Adrenal gland (tissue), 9 donors: ENCODE measurements at regions not wholly inside any gene's neighbourhood (a gene's known extent, or its start where the extent isn't known, plus 50 kb on each side); places are given as distances from the start of the nearest gene placed in this dataset.

Experiments used
- DNase-seq, 7 donors: peaks; one replicate each; pipeline ENCODE4 v3.0.0-alpha.2; 2019 to 2020
- H3K27ac ChIP-seq, 5 donors: fragments of 200-600 bp; sonication (generic) in 4 of 5; 1 replicate in 3 of 5; 2 replicates in 2 of 5; pipeline versions ENCODE4 v1.5.1 to v1.8.0; 2016 to 2020; ENCODE audit warnings: mild to moderate bottlenecking in 1 of 5
- H3K27me3 ChIP-seq: fragments of 200-600 bp; 2 replicates; pipeline ENCODE4 v1.8.0; 2021
- H3K36me3 ChIP-seq, 2 donors: fragments of 200-600 bp; replicated peaks in 1 of 2; 1 replicate in 1 of 2; 2 replicates in 1 of 2; pipeline versions ENCODE4 v1.5.1 to v1.8.0; 2018 to 2022
- H3K4me1 ChIP-seq, 2 donors: fragments of 200-600 bp; replicated peaks in 1 of 2; 1 replicate in 1 of 2; 2 replicates in 1 of 2; pipeline versions ENCODE4 v1.5.1 to v1.8.0; 2018 to 2021
- H3K4me3 ChIP-seq, 4 donors: fragments of 200-600 bp; sonication (generic) in 3 of 4; one replicate each; pipeline ENCODE4 v1.5.1; 2016 to 2018
- H3K9me3 ChIP-seq, 3 donors: fragments of 200-600 bp; sonication (generic) in 1 of 3; replicated peaks in 1 of 3; 1 replicate in 2 of 3; 2 replicates in 1 of 3; pipeline versions ENCODE4 v1.5.1 to v1.8.0; 2016 to 2021
- POLR2A ChIP-seq, 2 donors: fragments of 450-650 bp; IDR thresholded peaks; one replicate each; pipeline ENCODE4 v1.6.1; 2017; ENCODE audit warnings: antibody characterized with exemption in 2 of 2, mild to moderate bottlenecking in 2 of 2, moderate library complexity in 1 of 2
- WGBS, 4 donors: extraction: QIAGEN DNeasy Blood & Tissue Kit in 2 of 4; methylation state at CpG; one replicate each; pipeline versions ENCODE4 v1.1.5 to v1.1.7; 2013 to 2017; 5-methylcytosine and 5-hydroxymethylcytosine counted together
- intact Hi-C, 2 donors: fragments of 100-400 bp; cut with DNase I; formaldehyde crosslinking; loops; one replicate each; pipeline versions ENCODE4 v1.14.1 to v1.15.0; 2022 to 2023
- TF ChIP-seq, protein P1 (sequence below), 6 experiments: fragments of 450-650 bp in 4 of 6; fragments of 200-600 bp in 2 of 6; sonication (generic) in 1 of 6; IDR thresholded peaks; 1 replicate in 5 of 6; 2 replicates in 1 of 6; pipeline versions ENCODE4 v1.5.1 to v1.8.0; 2016 to 2021; ENCODE audit warnings: antibody characterized with exemption in 6 of 6, mild to moderate bottlenecking in 2 of 6, moderate library complexity in 1 of 6
- donor health status: healthy with polysubstance abuse.
- donor health status: Bipolar disorder and iron deficiency.
- donor health status: DM: yes; HTN: yes; CAD: no.
- donor health status: DM: no; HTN: no; CAD: no.
- donor health status: DM: no; HTN: no; CAD: no.

DNA sequence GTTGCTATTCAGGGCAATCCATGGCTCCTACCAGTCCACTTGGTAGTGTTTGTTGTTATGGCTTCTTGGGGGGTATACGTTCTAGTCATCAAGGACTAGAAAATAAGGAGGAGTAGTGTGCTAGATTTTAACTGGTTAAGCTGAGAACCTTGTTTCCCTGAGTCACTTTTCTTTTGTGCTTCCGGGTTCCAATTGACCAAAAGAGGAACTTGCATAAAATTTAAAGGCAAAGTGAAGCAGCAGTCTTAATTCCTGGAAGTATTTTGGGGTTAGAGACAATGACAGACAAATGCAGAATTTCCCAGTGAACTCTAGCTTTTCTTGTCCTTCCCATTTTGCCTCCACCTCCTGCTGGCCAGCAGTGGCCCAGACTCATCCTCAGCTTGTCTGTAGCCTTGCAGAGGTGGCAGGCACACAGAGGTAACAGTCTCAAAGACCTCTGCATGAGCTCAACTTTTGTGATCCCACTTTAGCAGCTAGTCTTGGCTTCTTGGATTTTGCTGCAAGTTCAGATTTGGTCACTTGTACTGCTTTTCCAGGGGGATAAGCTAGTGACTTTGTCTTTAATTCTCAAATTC lies 1105.8 kb upstream of the NXPH2 start:
- 50 to 76% (median 73%) methylated on average over 2 of the region's 2 CpGs for WGBS, 4 donors
- TF ChIP-seq POLR2A (IDR thresholded peaks at IDR 0.05): no peak
- TF ChIP-seq, protein P1, sequence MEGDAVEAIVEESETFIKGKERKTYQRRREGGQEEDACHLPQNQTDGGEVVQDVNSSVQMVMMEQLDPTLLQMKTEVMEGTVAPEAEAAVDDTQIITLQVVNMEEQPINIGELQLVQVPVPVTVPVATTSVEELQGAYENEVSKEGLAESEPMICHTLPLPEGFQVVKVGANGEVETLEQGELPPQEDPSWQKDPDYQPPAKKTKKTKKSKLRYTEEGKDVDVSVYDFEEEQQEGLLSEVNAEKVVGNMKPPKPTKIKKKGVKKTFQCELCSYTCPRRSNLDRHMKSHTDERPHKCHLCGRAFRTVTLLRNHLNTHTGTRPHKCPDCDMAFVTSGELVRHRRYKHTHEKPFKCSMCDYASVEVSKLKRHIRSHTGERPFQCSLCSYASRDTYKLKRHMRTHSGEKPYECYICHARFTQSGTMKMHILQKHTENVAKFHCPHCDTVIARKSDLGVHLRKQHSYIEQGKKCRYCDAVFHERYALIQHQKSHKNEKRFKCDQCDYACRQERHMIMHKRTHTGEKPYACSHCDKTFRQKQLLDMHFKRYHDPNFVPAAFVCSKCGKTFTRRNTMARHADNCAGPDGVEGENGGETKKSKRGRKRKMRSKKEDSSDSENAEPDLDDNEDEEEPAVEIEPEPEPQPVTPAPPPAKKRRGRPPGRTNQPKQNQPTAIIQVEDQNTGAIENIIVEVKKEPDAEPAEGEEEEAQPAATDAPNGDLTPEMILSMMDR (IDR thresholded peaks at IDR 0.05): no peak
- H3K4me1 ChIP-seq: no peaks in the 10 kb centered on the region
- no peak overlapping the region for H3K27ac ChIP-seq
- no peaks in the 10 kb centered on the region for H3K36me3 ChIP-seq
- no peak overlapping the region for H3K4me3 ChIP-seq
- no peaks in the 10 kb centered on the region for H3K9me3 ChIP-seq
- no peaks in the 10 kb centered on the region for H3K27me3 ChIP-seq
- intact Hi-C loops: no loop called here
- DNase-seq: no peak

DNA sequence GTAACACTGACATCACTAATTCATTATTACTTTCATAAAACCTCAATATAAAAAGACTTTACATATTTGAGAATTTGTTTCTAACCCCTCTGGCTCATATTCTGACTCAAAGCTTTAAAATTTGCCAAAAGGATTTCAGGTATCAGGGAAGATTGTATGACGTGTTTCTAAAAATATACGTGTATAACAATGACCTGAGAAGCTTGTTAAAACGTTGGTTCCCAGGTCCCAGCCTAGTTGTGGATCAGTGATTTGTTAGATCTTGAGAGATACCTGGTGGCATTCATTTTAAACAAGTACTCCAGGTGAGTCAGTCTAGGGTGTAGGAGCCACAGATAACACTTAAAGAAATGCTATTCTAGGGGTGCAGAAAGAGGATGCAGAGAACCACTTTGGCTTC lies 1096.8 kb upstream of the NXPH2 start:
- intact Hi-C loops: no loop called here
- no peaks in the 10 kb centered on the region for H3K4me1 ChIP-seq
- no peaks in the 10 kb centered on the region for H3K27me3 ChIP-seq
- no peak overlapping the region for H3K27ac ChIP-seq
- H3K9me3 ChIP-seq: no peaks in the 10 kb centered on the region
- no peak overlapping the region for H3K4me3 ChIP-seq
- WGBS, 4 donors: 58 to 71% (median 62%) methylated on average over 3 of the region's 3 CpGs
- TF ChIP-seq, protein P1 (IDR thresholded peaks at IDR 0.05): no peak
- TF ChIP-seq POLR2A (IDR thresholded peaks at IDR 0.05): no peak
- DNase-seq: no peak
- H3K36me3 ChIP-seq: no peaks in the 10 kb centered on the region

DNA sequence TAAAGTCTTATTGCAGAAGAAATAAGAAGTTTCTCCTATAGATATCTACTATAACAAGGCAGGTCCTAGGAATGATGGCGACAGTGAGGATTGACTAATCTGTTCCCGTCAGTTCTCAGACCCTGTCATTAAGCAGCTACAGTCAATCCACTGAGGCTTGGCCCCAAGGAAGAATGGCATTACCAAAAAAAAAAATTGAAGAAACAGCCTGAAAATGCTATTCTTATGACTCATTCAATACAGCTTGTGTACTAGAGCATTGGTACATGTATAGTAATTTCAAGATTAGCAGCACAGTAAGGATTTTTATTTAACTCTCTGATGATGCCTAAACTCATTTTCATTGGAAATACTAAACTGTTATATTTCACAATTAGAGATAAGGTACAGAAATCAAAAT lies 1096.1 kb upstream of the NXPH2 start:
- 83 to 97% (median 89%) methylated on average over 2 of the region's 2 CpGs for WGBS, 4 donors

DNA sequence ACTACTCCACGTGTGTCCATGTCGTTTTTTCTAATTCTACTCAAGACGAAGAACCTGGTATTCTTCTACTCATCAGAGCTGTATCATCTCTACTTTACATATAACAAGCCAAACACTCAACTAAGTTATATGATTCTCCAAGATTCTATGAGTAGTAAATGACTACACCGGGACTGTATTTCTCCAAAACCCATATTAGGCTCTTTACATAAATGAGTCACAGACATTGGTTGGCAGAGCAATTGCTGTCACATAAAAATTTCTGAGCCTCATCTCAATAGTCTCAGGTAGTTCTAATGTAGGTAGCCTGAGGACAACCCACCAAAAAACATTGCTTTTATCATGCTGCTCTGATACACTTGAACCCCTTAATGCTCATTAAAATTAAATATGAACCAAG lies 1092.3 kb upstream of the NXPH2 start:
- no peak overlapping the region for H3K27ac ChIP-seq
- no peaks in the 10 kb centered on the region for H3K36me3 ChIP-seq
- no peaks in the 10 kb centered on the region for H3K27me3 ChIP-seq
- no peak overlapping the region for H3K4me3 ChIP-seq
- H3K9me3 ChIP-seq: no peaks in the 10 kb centered on the region
- no peaks in the 10 kb centered on the region for H3K4me1 ChIP-seq
- no peak for TF ChIP-seq POLR2A (IDR thresholded peaks at IDR 0.05)
- TF ChIP-seq, protein P1 (IDR thresholded peaks at IDR 0.05): no peak
- intact Hi-C loops: no loop called here
- no peak for DNase-seq
- WGBS, 4 donors: 83 to 85% (median 84%) methylated on average over 4 of the region's 4 CpGs

More for the DNA sequence above, 1096.1 kb upstream of the NXPH2 start:
- TF ChIP-seq, protein P1 (IDR thresholded peaks at IDR 0.05): no peak
- TF ChIP-seq POLR2A (IDR thresholded peaks at IDR 0.05): no peak
- Histone ChIP-seq H3K36me3 (no peaks in the 10 kb centered on the region), H3K4me3 (no peak overlapping the region), H3K27me3 (no peaks in the 10 kb centered on the region), H3K9me3 (no peaks in the 10 kb centered on the region), H3K4me1 (no peaks in the 10 kb centered on the region), H3K27ac (no peak overlapping the region)
- DNase-seq: no peak
- intact Hi-C loops: no loop called here
